ENCODE measurements at regions not wholly inside any gene's neighbourhood (a gene's known extent, or its start where the extent isn't known, plus 50 kb on each side); places are given as distances from the start of the nearest gene placed in this dataset.

DNA sequence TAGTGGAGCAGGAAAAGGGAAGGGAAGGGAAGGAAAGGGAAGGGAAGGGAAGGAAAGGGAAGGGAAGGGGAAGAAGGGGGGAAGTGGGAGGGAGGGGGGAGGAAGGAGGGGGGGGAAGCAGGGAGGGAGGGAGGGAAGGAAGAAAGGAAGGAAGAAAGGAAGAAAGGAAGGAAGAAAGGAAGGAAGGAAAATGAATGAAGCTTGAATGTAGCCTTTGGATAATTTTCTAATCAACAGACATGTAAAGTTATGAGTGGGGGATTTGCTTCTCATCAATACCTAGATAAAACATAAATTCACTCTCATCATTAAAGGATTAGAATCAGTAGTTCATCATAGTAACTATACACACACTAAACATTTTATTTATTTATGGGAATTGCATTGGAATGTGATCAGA, 446.9 kb upstream of the FAM241A start:
- Histone ChIP-seq H3K4me3 (ENCODE audit: low read depth in 1 of 2, low read length in 2 of 2) (no peak overlapping the region), H3K9ac (ENCODE audit: low read depth, low read length) (no peak overlapping the region)
- ATAC-seq (ENCODE audit: insufficient read depth, low read depth), result no peak

GRCh38 chr4:111699165-111699564, 446.1 kb upstream of the FAM241A start:
- no peaks in the 10 kb centered on the region for H3K36me3 ChIP-seq (ENCODE audit: insufficient read depth, low read length)
- H2AFZ ChIP-seq (ENCODE audit: low read depth, low read length), result no peak overlapping the region
- no peaks in the 10 kb centered on the region for H3K27me3 ChIP-seq (ENCODE audit: insufficient read depth, low read length, poor library complexity)
- ATAC-seq (ENCODE audit: insufficient read depth, low read depth), result no peak
- H3K79me2 ChIP-seq (ENCODE audit: insufficient read depth, low read length), result no peaks in the 10 kb centered on the region
- no peaks in the 10 kb centered on the region for H4K20me1 ChIP-seq (ENCODE audit: insufficient read depth, low read length)
- no peaks in the 10 kb centered on the region for H3K4me1 ChIP-seq (ENCODE audit: insufficient read depth, low read length)
- no peak for TF ChIP-seq EZH2 (IDR thresholded peaks at IDR 0.05; ENCODE audit: borderline replicate concordance, low read depth, low read length, severe bottlenecking)
- TF ChIP-seq CTCF (IDR thresholded peaks at IDR 0.05; ENCODE audit: borderline replicate concordance, extremely low read depth, low read length, poor library complexity, severe bottlenecking), result no peak
- DNase-seq, result no peak
- H3K9me3 ChIP-seq (ENCODE audit: insufficient read depth, low read length, severe bottlenecking), result no peaks in the 10 kb centered on the region
- no peak overlapping the region for H3K4me3 ChIP-seq (ENCODE audit: low read depth in 1 of 2, low read length in 2 of 2)
- no peak overlapping the region for H3K4me2 ChIP-seq (ENCODE audit: insufficient read depth, low read length)
- H3K27ac ChIP-seq (ENCODE audit: low read length), result no peak overlapping the region
- H3K9ac ChIP-seq (ENCODE audit: low read depth, low read length), result no peak overlapping the region

More for the DNA sequence above, 446.9 kb upstream of the FAM241A start:
- no peak for DNase-seq
- no peaks in the 10 kb centered on the region for H3K27me3 ChIP-seq (ENCODE audit: insufficient read depth, low read length, poor library complexity)
- no peaks in the 10 kb centered on the region for H3K4me1 ChIP-seq (ENCODE audit: insufficient read depth, low read length)
- no peak overlapping the region for H3K27ac ChIP-seq (ENCODE audit: low read length)
- H3K79me2 ChIP-seq (ENCODE audit: insufficient read depth, low read length), result no peaks in the 10 kb centered on the region
- no peaks in the 10 kb centered on the region for H3K36me3 ChIP-seq (ENCODE audit: insufficient read depth, low read length)
- TF ChIP-seq CTCF (IDR thresholded peaks at IDR 0.05; ENCODE audit: borderline replicate concordance, extremely low read depth, low read length, poor library complexity, severe bottlenecking) (no peak), EZH2 (IDR thresholded peaks at IDR 0.05; ENCODE audit: borderline replicate concordance, low read depth, low read length, severe bottlenecking) (no peak)
- no peak overlapping the region for H2AFZ ChIP-seq (ENCODE audit: low read depth, low read length)
- no peak overlapping the region for H3K4me2 ChIP-seq (ENCODE audit: insufficient read depth, low read length)
- H4K20me1 ChIP-seq (ENCODE audit: insufficient read depth, low read length), result no peaks in the 10 kb centered on the region
- H3K9me3 ChIP-seq (ENCODE audit: insufficient read depth, low read length, severe bottlenecking), result no peaks in the 10 kb centered on the region

DNA sequence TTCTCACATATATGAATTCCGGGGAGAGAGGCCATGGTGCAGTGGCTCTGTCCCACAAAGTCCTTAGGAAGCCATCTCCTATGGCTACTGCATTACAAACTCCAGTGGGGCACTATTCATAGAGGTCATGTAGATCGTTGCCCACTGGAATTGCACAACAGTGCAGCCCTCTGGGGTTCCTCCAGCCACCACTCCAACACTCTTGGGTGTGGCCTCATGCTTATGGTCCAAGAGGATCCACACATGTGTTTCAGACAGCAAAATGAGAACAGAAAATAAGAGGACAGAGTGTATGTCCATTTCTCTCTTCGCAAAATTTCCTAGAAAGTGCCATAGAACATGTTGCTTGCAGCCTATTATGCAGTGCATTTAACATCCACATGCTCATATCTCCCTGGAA, 444.2 kb upstream of the FAM241A start:
- ATAC-seq (ENCODE audit: insufficient read depth, low read depth) (no peak), DNase-seq (no peak)
- Histone ChIP-seq H3K27me3 (ENCODE audit: insufficient read depth, low read length, poor library complexity) (no peaks in the 10 kb centered on the region), H3K9me3 (ENCODE audit: insufficient read depth, low read length, severe bottlenecking) (no peaks in the 10 kb centered on the region), H3K27ac (ENCODE audit: low read length) (no peak overlapping the region), H3K4me3 (ENCODE audit: low read depth in 1 of 2, low read length in 2 of 2) (no peak overlapping the region), H3K4me1 (ENCODE audit: insufficient read depth, low read length) (no peaks in the 10 kb centered on the region), H4K20me1 (ENCODE audit: insufficient read depth, low read length) (no peaks in the 10 kb centered on the region), H3K4me2 (ENCODE audit: insufficient read depth, low read length) (no peak overlapping the region), H3K36me3 (ENCODE audit: insufficient read depth, low read length) (no peaks in the 10 kb centered on the region), H3K9ac (ENCODE audit: low read depth, low read length) (no peak overlapping the region), H2AFZ (ENCODE audit: low read depth, low read length) (no peak overlapping the region), H3K79me2 (ENCODE audit: insufficient read depth, low read length) (no peaks in the 10 kb centered on the region)
- TF ChIP-seq EZH2 (IDR thresholded peaks at IDR 0.05; ENCODE audit: borderline replicate concordance, low read depth, low read length, severe bottlenecking), result no peak
- no peak for TF ChIP-seq CTCF (IDR thresholded peaks at IDR 0.05; ENCODE audit: borderline replicate concordance, extremely low read depth, low read length, poor library complexity, severe bottlenecking)

GRCh38 chr4:111707491-111707890, 437.8 kb upstream of the FAM241A start:
- Histone ChIP-seq H3K4me3 (ENCODE audit: low read depth in 1 of 2, low read length in 2 of 2) (no peak overlapping the region), H3K79me2 (ENCODE audit: insufficient read depth, low read length) (no peaks in the 10 kb centered on the region)
- DNase-seq, result no peak

More at GRCh38 chr4:111707491-111707890, 437.8 kb upstream of the FAM241A start:
- no peak overlapping the region for H2AFZ ChIP-seq (ENCODE audit: low read depth, low read length)
- H3K9me3 ChIP-seq (ENCODE audit: insufficient read depth, low read length, severe bottlenecking), result no peaks in the 10 kb centered on the region
- no peak overlapping the region for H3K4me2 ChIP-seq (ENCODE audit: insufficient read depth, low read length)
- no peaks in the 10 kb centered on the region for H3K36me3 ChIP-seq (ENCODE audit: insufficient read depth, low read length)
- no peaks in the 10 kb centered on the region for H3K4me1 ChIP-seq (ENCODE audit: insufficient read depth, low read length)
- H3K27ac ChIP-seq (ENCODE audit: low read length), result no peak overlapping the region
- H3K27me3 ChIP-seq (ENCODE audit: insufficient read depth, low read length, poor library complexity), result no peaks in the 10 kb centered on the region
- no peak for ATAC-seq (ENCODE audit: insufficient read depth, low read depth)
- H3K9ac ChIP-seq (ENCODE audit: low read depth, low read length), result no peak overlapping the region
- no peaks in the 10 kb centered on the region for H4K20me1 ChIP-seq (ENCODE audit: insufficient read depth, low read length)
- TF ChIP-seq EZH2 (IDR thresholded peaks at IDR 0.05; ENCODE audit: borderline replicate concordance, low read depth, low read length, severe bottlenecking) (no peak), CTCF (IDR thresholded peaks at IDR 0.05; ENCODE audit: borderline replicate concordance, extremely low read depth, low read length, poor library complexity, severe bottlenecking) (no peak)

All from DND-41 (cell line).